Body of pancreas (tissue), 4 donors: ENCODE measurements at regions not wholly inside any gene's neighbourhood (a gene's known extent, or its start where the extent isn't known, plus 50 kb on each side); places are given as distances from the start of the nearest gene placed in this dataset.

Source experiments
- CTCF ChIP-seq, 7 experiments: fragments of 450-650 bp in 4 of 7; fragments of 200-600 bp in 3 of 7; sonication (generic) in 3 of 7; IDR thresholded peaks; one replicate each; pipeline ENCODE4 v1.5.1; 2016 to 2019; ENCODE audit warnings: antibody characterized with exemption in 7 of 7
- POLR2A ChIP-seq, 3 donors: fragments of 450-650 bp; IDR thresholded peaks; one replicate each; pipeline ENCODE4 v1.6.1; 2016; ENCODE audit warnings: antibody characterized with exemption in 3 of 3, mild to moderate bottlenecking in 2 of 3

GRCh38 chr10:57785068-57785467 is 482.6 kb downstream of the IPMK start:
- no peak for TF ChIP-seq CTCF (IDR thresholded peaks at IDR 0.05)
- TF ChIP-seq POLR2A (IDR thresholded peaks at IDR 0.05) = no peak
